SK-N-SH (cell line): ENCODE measurements at regions not wholly inside any gene's neighbourhood (a gene's known extent, or its start where the extent isn't known, plus 50 kb on each side); places are given as distances from the start of the nearest gene placed in this dataset.

ENCODE experiments used
- CTCF ChIA-PET: fragments of 300-600, 350-600 bp; formaldehyde crosslinking; extraction: SDS; loops from one replicate; lab custom pipeline; 2021; lab: Yijun Ruan, JAX
- POLR2A ChIA-PET: fragments of 350-600 bp; sonication (Branson Sonifier 250); formaldehyde crosslinking; extraction: SDS; loops from one replicate; lab custom pipeline; 2020; ENCODE audit warnings: antibody characterized with exemption, inconsistent platforms; lab: Yijun Ruan, JAX
- DNase-seq: peaks from one replicate; pipeline ENCODE4 v3.0.0; 2012
- H2AFZ ChIP-seq: fragments of 200-600 bp; sonication (generic); 2 replicates; pipeline ENCODE4 v1.8.1; 2016; ENCODE audit warnings: antibody characterized with exemption, mild to moderate bottlenecking, low read depth
- H3F3A ChIP-seq: fragments of 200-600 bp; sonication (generic); replicated peaks from 2 replicates; pipeline ENCODE3; 2016; ENCODE audit warnings: antibody characterized with exemption, mild to moderate bottlenecking; ENCODE audit not compliant: insufficient read depth
- H3K27ac ChIP-seq, 2 experiments: fragments of 200-500 bp in 1 of 2; fragments of 200-600 bp in 1 of 2; sonication (Bioruptor generic) in 1 of 2; sonication (generic), shearing (Covaris generic) in 1 of 2; 2 replicates each; pipeline versions ENCODE4 v1.5.1 to v1.6.1; 2014 to 2016; ENCODE audit warnings: low read depth in 2 of 2, inconsistent platforms in 1 of 2, low read length in 1 of 2, mild to moderate bottlenecking in 1 of 2, mixed read lengths in 1 of 2
- H3K27me3 ChIP-seq: fragments of 200-600 bp; sonication (generic), shearing (Covaris generic); 2 replicates; pipeline ENCODE4 v1.6.1; 2016; ENCODE audit warnings: mixed run types; ENCODE audit not compliant: insufficient read depth
- H3K36me3 ChIP-seq, 2 experiments: fragments of 200-500 bp in 1 of 2; fragments of 200-600 bp in 1 of 2; sonication (Bioruptor generic) in 1 of 2; sonication (generic) in 1 of 2; replicated peaks in 1 of 2; 2 replicates each; pipeline versions ENCODE3 to v1.5.1; 2014 to 2016; ENCODE audit warnings: low read length in 1 of 2, mild to moderate bottlenecking in 1 of 2; ENCODE audit not compliant: insufficient read depth in 2 of 2, control insufficient read depth in 1 of 2
- H3K4me1 ChIP-seq, 2 experiments: fragments of 200-500 bp in 1 of 2; fragments of 200-600 bp in 1 of 2; sonication (Bioruptor generic) in 1 of 2; sonication (generic), shearing (Covaris generic) in 1 of 2; 2 replicates each; pipeline versions ENCODE4 v1.5.1 to v1.6.1; 2014 to 2016; ENCODE audit warnings: low read depth in 1 of 2, low read length in 1 of 2, mixed run types in 1 of 2; ENCODE audit not compliant: insufficient read depth in 2 of 2, control insufficient read depth in 1 of 2
- H3K4me2 ChIP-seq: fragments of 200-600 bp; sonication (generic), shearing (Covaris generic); 2 replicates; pipeline ENCODE4 v1.6.1; 2017; ENCODE audit warnings: mixed run types
- H3K4me3 ChIP-seq, 2 experiments: fragments of 200-500 bp in 1 of 2; fragments of 200-600 bp in 1 of 2; sonication (Bioruptor generic) in 1 of 2; sonication (generic), shearing (Covaris generic) in 1 of 2; 2 replicates each; pipeline versions ENCODE4 v1.5.1 to v1.8.1; 2014 to 2016; ENCODE audit warnings: low read depth in 2 of 2, inconsistent platforms in 1 of 2, low read length in 1 of 2, mild to moderate bottlenecking in 1 of 2, mixed read lengths in 1 of 2, moderate library complexity in 1 of 2
- H3K79me2 ChIP-seq: fragments of 200-600 bp; sonication (generic); 2 replicates; pipeline ENCODE4 v1.8.1; 2017; ENCODE audit warnings: mild to moderate bottlenecking; ENCODE audit not compliant: insufficient read depth
- H3K9ac ChIP-seq: fragments of 200-600 bp; sonication (generic); 2 replicates; pipeline ENCODE4 v1.6.1; 2017; ENCODE audit warnings: mixed run types
- H3K9me2 ChIP-seq: fragments of 200-600 bp; sonication (generic); 2 replicates; pipeline ENCODE4 v1.6.1; 2017; ENCODE audit warnings: mixed run types
- H3K9me3 ChIP-seq: fragments of 200-600 bp; sonication (generic); 2 replicates; pipeline ENCODE4 v1.6.1; 2017; ENCODE audit warnings: mixed run types, mild to moderate bottlenecking, moderate library complexity
- H4K20me1 ChIP-seq: fragments of 200-600 bp; sonication (generic); 2 replicates; pipeline ENCODE4 v1.6.1; 2017; ENCODE audit warnings: mild to moderate bottlenecking, mixed run types; ENCODE audit not compliant: insufficient read depth
- ELF1 ChIP-seq: IDR thresholded peaks from 2 replicates; pipeline ENCODE4 v1.4.0; 2012
- FOXM1 ChIP-seq: IDR thresholded peaks from 2 replicates; pipeline ENCODE4 v1.4.0; 2012; ENCODE audit warnings: low read depth, mild to moderate bottlenecking
- GABPA ChIP-seq: IDR thresholded peaks from 2 replicates; pipeline ENCODE4 v1.4.0; 2012; ENCODE audit warnings: low read depth, mild to moderate bottlenecking
- MEF2A ChIP-seq: IDR thresholded peaks from 2 replicates; pipeline ENCODE4 v1.4.0; 2012; ENCODE audit warnings: low read depth, borderline replicate concordance
- NFIC ChIP-seq: IDR thresholded peaks from 2 replicates; pipeline ENCODE4 v1.4.0; 2012; ENCODE audit warnings: borderline replicate concordance
- NRF1 ChIP-seq: IDR thresholded peaks from 2 replicates; pipeline ENCODE4 v1.6.1; 2012; ENCODE audit warnings: low read depth, mild to moderate bottlenecking, low read length
- RFX5 ChIP-seq: IDR thresholded peaks from 2 replicates; pipeline ENCODE4 v1.6.1; 2012; ENCODE audit warnings: mild to moderate bottlenecking, improper control_type of control experiment, low read length
- SMC3 ChIP-seq: IDR thresholded peaks from 2 replicates; pipeline ENCODE4 v1.6.1; 2012; ENCODE audit warnings: low read depth, low read length, improper control_type of control experiment
- WGBS: methylation state at CpG from one replicate; pipeline ENCODE4 v1.1.6; 2017; ENCODE audit warnings: low lambda C conversion rate; 5-methylcytosine and 5-hydroxymethylcytosine counted together
- TF ChIP-seq, protein P1 (sequence below): IDR thresholded peaks from 2 replicates; pipeline ENCODE4 v1.4.0; 2012; ENCODE audit warnings: low read depth, borderline replicate concordance
- TF ChIP-seq, protein P2 (sequence below): IDR thresholded peaks from 2 replicates; pipeline ENCODE4 v1.4.0; 2012; ENCODE audit warnings: low read depth

DNA sequence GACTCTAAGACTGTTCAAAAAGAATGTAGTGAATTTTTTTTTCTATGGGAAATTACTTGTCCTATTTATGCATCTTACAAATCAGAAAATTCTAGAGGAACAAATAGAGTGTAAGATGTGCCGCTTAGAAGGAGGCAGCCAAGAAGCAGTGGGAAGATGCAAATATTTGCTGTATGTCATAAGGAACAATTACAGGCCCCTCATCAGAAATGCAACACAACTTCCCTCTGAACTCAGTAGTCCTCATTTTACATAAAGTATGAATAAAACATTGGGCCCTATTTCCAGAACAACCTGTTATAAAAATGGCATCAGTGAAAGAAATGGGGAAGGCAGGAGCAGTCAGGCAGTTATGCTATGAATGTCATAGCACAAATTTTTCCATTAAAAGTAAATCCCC is 50.7 kb upstream of the SCG2 start:
- Histone ChIP-seq H3K9me3 (no peaks in the 10 kb centered on the region), H3F3A (no peaks in the 10 kb centered on the region), H3K79me2 (no peaks in the 10 kb centered on the region), H3K4me3 (no peak overlapping the region), H3K27me3 (no peaks in the 10 kb centered on the region), H2AFZ (no peak overlapping the region), H3K4me1 (no peaks in the 10 kb centered on the region), H3K9me2 (no peaks in the 10 kb centered on the region), H3K9ac (no peak overlapping the region), H3K36me3 (no peaks in the 10 kb centered on the region), H3K4me2 (no peak overlapping the region), H4K20me1 (no peaks in the 10 kb centered on the region), H3K27ac (no peak overlapping the region)
- CTCF ChIA-PET, result interaction anchor here (1.3 kb wide), 1 partner anchor 11 kb away, joined by 5 read pairs; no protein-coding TSS in a partner anchor
- TF ChIP-seq NRF1 (no peak), FOXM1 (no peak), MEF2A (no peak), SMC3 (no peak), GABPA (no peak), ELF1 (no peak)
- WGBS, result 96% methylated on average over 1 of the region's 1 CpG
- DNase-seq, result no peak
- POLR2A ChIA-PET, result no interaction called here

DNA sequence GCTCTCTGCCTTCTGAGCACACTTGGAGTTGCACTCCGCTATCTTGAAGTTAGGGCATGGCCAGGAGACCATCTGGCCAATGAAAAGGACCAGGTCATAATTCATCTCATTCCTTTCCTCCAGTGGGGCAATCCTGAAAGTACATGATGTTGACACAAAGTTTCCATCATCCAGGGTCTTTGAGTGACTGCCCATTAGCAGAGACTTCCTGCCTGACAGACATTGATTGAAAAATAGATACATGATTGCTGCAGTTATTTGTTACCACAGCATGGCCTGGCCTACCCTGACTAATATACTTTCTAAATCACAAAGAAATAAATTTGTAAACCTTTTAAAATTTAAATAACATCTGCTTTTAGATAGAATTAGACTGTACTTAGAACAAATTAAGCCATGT is 50.0 kb upstream of the SCG2 start:
- H3K9me2 ChIP-seq, result no peaks in the 10 kb centered on the region
- POLR2A ChIA-PET, result no interaction called here
- no peak overlapping the region for H2AFZ ChIP-seq
- WGBS, result 100% methylated on average over 1 of the region's 1 CpG
- no peaks in the 10 kb centered on the region for H3K36me3 ChIP-seq
- no peak overlapping the region for H3K4me3 ChIP-seq
- no peaks in the 10 kb centered on the region for H3K4me1 ChIP-seq
- no peaks in the 10 kb centered on the region for H3K9me3 ChIP-seq
- DNase-seq, result no peak
- H3K79me2 ChIP-seq, result no peaks in the 10 kb centered on the region
- no peak overlapping the region for H3K4me2 ChIP-seq
- H3K27me3 ChIP-seq, result no peaks in the 10 kb centered on the region
- TF ChIP-seq NFIC (no peak), FOXM1 (no peak), RFX5 (no peak)
- TF ChIP-seq, protein P1, sequence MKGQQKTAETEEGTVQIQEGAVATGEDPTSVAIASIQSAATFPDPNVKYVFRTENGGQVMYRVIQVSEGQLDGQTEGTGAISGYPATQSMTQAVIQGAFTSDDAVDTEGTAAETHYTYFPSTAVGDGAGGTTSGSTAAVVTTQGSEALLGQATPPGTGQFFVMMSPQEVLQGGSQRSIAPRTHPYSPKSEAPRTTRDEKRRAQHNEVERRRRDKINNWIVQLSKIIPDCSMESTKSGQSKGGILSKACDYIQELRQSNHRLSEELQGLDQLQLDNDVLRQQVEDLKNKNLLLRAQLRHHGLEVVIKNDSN, result no peak
- TF ChIP-seq, protein P2, sequence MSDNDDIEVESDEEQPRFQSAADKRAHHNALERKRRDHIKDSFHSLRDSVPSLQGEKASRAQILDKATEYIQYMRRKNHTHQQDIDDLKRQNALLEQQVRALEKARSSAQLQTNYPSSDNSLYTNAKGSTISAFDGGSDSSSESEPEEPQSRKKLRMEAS, result no peak
- CTCF ChIA-PET, result interaction anchor here (1.3 kb wide), 1 partner anchor 11 kb away, joined by 5 read pairs; no protein-coding TSS in a partner anchor
- no peaks in the 10 kb centered on the region for H3F3A ChIP-seq
- H3K27ac ChIP-seq, result no peak overlapping the region
- no peak overlapping the region for H3K9ac ChIP-seq
- H4K20me1 ChIP-seq, result no peaks in the 10 kb centered on the region
